Mesenchymal stem cell (in vitro differentiated cells and primary cell): ENCODE measurements at regions not wholly inside any gene's neighbourhood (a gene's known extent, or its start where the extent isn't known, plus 50 kb on each side); places are given as distances from the start of the nearest gene placed in this dataset.

ENCODE experiments used
- DNase-seq: peaks from one replicate; pipeline ENCODE4 v3.0.0-alpha.2; 2013
- H2AFZ ChIP-seq: one replicate; pipeline ENCODE4 v1.6.1; 2013; ENCODE audit warnings: low read depth, mild to moderate bottlenecking, control low read depth, inconsistent platforms, low read length, moderate library complexity
- H2AK5ac ChIP-seq: 2 replicates; pipeline ENCODE4 v1.6.1; 2013; ENCODE audit warnings: low read length, moderate library complexity, mild to moderate bottlenecking, inconsistent platforms; ENCODE audit not compliant: severe bottlenecking
- H2BK120ac ChIP-seq: one replicate; pipeline ENCODE4 v1.6.1; 2013; ENCODE audit warnings: low read depth, mild to moderate bottlenecking, inconsistent platforms, low read length, moderate library complexity
- H2BK12ac ChIP-seq, 2 experiments: one replicate each; pipeline ENCODE4 v1.6.1; 2013; ENCODE audit warnings: inconsistent platforms in 2 of 2, low read length in 2 of 2, mild to moderate bottlenecking in 2 of 2, moderate library complexity in 2 of 2, control low read depth in 1 of 2
- H2BK15ac ChIP-seq: one replicate; pipeline ENCODE4 v1.6.1; 2013; ENCODE audit warnings: mild to moderate bottlenecking, low read depth, inconsistent platforms; ENCODE audit not compliant: poor library complexity, severe bottlenecking
- H2BK5ac ChIP-seq: 2 replicates; pipeline ENCODE4 v1.6.1; 2013; ENCODE audit warnings: low read depth, mild to moderate bottlenecking, low read length, control low read depth, inconsistent platforms; ENCODE audit not compliant: poor library complexity, severe bottlenecking
- H3K14ac ChIP-seq, 2 experiments: one replicate each; pipeline ENCODE4 v1.6.1; 2013; ENCODE audit warnings: inconsistent platforms in 2 of 2, low read length in 2 of 2, control low read depth in 1 of 2, mild to moderate bottlenecking in 1 of 2, moderate library complexity in 1 of 2
- H3K18ac ChIP-seq, 2 experiments: one replicate each; pipeline ENCODE4 v1.6.1; 2013; ENCODE audit warnings: inconsistent platforms in 2 of 2, low read length in 2 of 2, control low read depth in 1 of 2, low read depth in 1 of 2, mild to moderate bottlenecking in 1 of 2
- H3K23ac ChIP-seq, 2 experiments: one replicate each; pipeline ENCODE4 v1.6.1; 2013; ENCODE audit warnings: inconsistent platforms in 2 of 2, low read length in 2 of 2, mild to moderate bottlenecking in 2 of 2, moderate library complexity in 2 of 2, control low read depth in 1 of 2
- H3K27ac ChIP-seq: 2 replicates; pipeline ENCODE4 v1.5.1; 2013; ENCODE audit warnings: mild to moderate bottlenecking, moderate library complexity, low read length, control low read depth, inconsistent platforms; ENCODE audit not compliant: poor library complexity, severe bottlenecking
- H3K27me3 ChIP-seq, 2 experiments: 2 replicates each; pipeline versions ENCODE4 v1.6.1 to v1.7.0; 2013; ENCODE audit warnings: low read length in 2 of 2, mild to moderate bottlenecking in 2 of 2, moderate library complexity in 2 of 2, control low read depth in 1 of 2, inconsistent platforms in 1 of 2; ENCODE audit not compliant: control insufficient read depth in 1 of 2, insufficient read depth in 1 of 2
- H3K36me3 ChIP-seq, 2 experiments: 2 replicates each; pipeline versions ENCODE4 v1.6.1 to v1.7.0; 2013; ENCODE audit warnings: low read length in 2 of 2, control low read depth in 1 of 2, inconsistent platforms in 1 of 2, low read depth in 1 of 2, mild to moderate bottlenecking in 1 of 2; ENCODE audit not compliant: insufficient read depth in 2 of 2, control insufficient read depth in 1 of 2
- H3K4ac ChIP-seq, 2 experiments: one replicate each; pipeline ENCODE4 v1.6.1; 2013; ENCODE audit warnings: inconsistent platforms in 2 of 2, low read length in 2 of 2, mild to moderate bottlenecking in 2 of 2, moderate library complexity in 2 of 2, control low read depth in 1 of 2, low read depth in 1 of 2
- H3K4me1 ChIP-seq: 2 replicates; pipeline ENCODE4 v1.6.1; 2013; ENCODE audit warnings: low read depth, low read length, control low read depth; ENCODE audit not compliant: control insufficient read depth, insufficient read depth
- H3K4me2 ChIP-seq: 2 replicates; pipeline ENCODE4 v1.6.1; 2013; ENCODE audit warnings: low read length, mild to moderate bottlenecking, inconsistent platforms; ENCODE audit not compliant: poor library complexity, severe bottlenecking
- H3K4me3 ChIP-seq, 2 experiments: 2 replicates each; pipeline versions ENCODE4 v1.5.1 to v1.7.0; 2013; ENCODE audit warnings: low read length in 2 of 2, mild to moderate bottlenecking in 2 of 2, control low read depth in 1 of 2, low read depth in 1 of 2; ENCODE audit not compliant: insufficient read depth in 1 of 2
- H3K79me1 ChIP-seq: replicated peaks from 2 replicates; pipeline ENCODE4 v1.6.1; 2013; ENCODE audit warnings: mild to moderate bottlenecking, control low read depth, low read length, inconsistent platforms; ENCODE audit not compliant: poor library complexity, severe bottlenecking
- H3K9ac ChIP-seq: 2 replicates; pipeline ENCODE4 v1.7.0; 2013; ENCODE audit warnings: mild to moderate bottlenecking, low read length, moderate library complexity
- H3K9me3 ChIP-seq: 2 replicates; pipeline ENCODE4 v1.7.0; 2013; ENCODE audit warnings: mild to moderate bottlenecking, low read length; ENCODE audit not compliant: control insufficient read depth
- H4K8ac ChIP-seq: one replicate; pipeline ENCODE4 v1.6.1; 2013; ENCODE audit warnings: inconsistent platforms, mild to moderate bottlenecking, low read length, moderate library complexity
- H4K91ac ChIP-seq: one replicate; pipeline ENCODE4 v1.6.1; 2013; ENCODE audit warnings: mild to moderate bottlenecking, low read length, inconsistent platforms
- WGBS: methylation state at CpG from one replicate; pipeline ENCODE4 v1.1.7; 2013; ENCODE audit warnings: mixed read lengths; 5-methylcytosine and 5-hydroxymethylcytosine counted together

DNA sequence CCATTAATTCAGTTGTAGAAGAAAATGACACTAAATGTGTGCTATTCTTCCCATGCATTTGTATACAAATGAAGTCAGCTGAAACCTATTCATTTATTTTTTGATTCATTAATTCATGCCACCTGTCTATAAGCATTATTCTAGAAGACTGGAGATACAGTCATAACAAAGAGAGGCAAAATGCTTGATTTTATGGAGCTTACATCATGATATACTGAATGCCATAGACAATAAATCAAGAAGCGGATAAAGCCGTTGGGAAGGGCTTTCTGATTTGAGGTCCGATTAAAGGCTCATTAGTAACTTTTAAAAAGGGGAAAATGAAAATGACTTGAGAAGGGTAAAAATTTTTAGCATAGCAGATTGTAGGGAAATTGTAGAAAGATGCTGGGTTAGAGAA is 494.9 kb downstream of the RERGL start:
- no peaks in the 10 kb centered on the region for H3K79me1 ChIP-seq
- no peak overlapping the region for H2BK15ac ChIP-seq
- no peak overlapping the region for H3K4me2 ChIP-seq
- H2AFZ ChIP-seq: no peak overlapping the region
- no peak overlapping the region for H3K27ac ChIP-seq
- no peak overlapping the region for H3K14ac ChIP-seq
- H3K36me3 ChIP-seq: no peaks in the 10 kb centered on the region
- no peaks in the 10 kb centered on the region for H3K9me3 ChIP-seq
- DNase-seq: no peak
- H2BK120ac ChIP-seq: no peak overlapping the region
- H4K91ac ChIP-seq: no peak overlapping the region
- no peak overlapping the region for H3K23ac ChIP-seq
- no peak overlapping the region for H2AK5ac ChIP-seq
- H3K9ac ChIP-seq: no peak overlapping the region
- no peak overlapping the region for H4K8ac ChIP-seq
- 94% methylated on average over 3 of the region's 3 CpGs for WGBS
- H3K4me3 ChIP-seq: no peak overlapping the region
- H3K4ac ChIP-seq: no peak overlapping the region
- no peaks in the 10 kb centered on the region for H3K4me1 ChIP-seq
- H2BK12ac ChIP-seq: no peak overlapping the region
- no peaks in the 10 kb centered on the region for H3K27me3 ChIP-seq
- no peak overlapping the region for H2BK5ac ChIP-seq
- no peak overlapping the region for H3K18ac ChIP-seq

DNA sequence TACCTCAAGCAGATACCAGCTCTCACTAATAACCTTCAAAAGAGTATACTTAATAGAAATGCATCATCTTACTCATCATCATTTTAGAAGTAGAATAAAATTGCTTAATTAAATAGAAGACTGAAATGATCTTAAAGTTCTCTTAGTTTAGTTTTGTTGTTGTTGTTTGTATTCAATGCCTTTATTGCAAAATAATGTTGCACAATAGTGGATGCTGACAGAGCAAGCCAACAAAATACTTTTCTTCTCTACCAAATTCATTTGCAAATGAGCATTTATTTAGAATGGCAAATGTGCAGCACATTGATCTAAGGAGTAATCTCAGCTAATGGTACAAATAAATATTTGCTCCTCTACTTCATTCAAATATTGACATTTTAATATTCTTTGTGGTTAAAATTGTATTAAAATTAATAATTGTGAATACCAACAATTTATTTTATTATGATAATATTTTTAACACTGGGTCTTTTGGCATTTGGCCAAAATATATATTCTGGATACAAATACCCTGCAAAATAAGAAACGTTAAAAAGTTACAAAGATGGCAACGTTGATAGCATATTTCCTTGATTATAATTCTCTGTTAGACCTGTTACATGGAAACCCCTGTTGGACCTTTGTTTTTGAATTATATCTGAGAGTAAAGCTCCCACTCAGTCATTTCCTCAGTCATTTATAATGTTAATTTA is 496.1 kb downstream of the RERGL start:
- H3K9ac ChIP-seq: no peak overlapping the region
- H3K4me2 ChIP-seq: no peak overlapping the region
- no peak overlapping the region for H2BK12ac ChIP-seq
- no peak overlapping the region for H2AFZ ChIP-seq
- H3K27ac ChIP-seq: no peak overlapping the region
- H2BK5ac ChIP-seq: no peak overlapping the region
- no peak overlapping the region for H2BK15ac ChIP-seq
- no peaks in the 10 kb centered on the region for H3K4me1 ChIP-seq
- no peak overlapping the region for H2AK5ac ChIP-seq
- H3K27me3 ChIP-seq: no peaks in the 10 kb centered on the region
- no peaks in the 10 kb centered on the region for H3K36me3 ChIP-seq
- no CpG with 5 or more reads among the region's 2 CpGs for WGBS
- no peak overlapping the region for H2BK120ac ChIP-seq
- H3K18ac ChIP-seq: no peak overlapping the region
- no peak for DNase-seq
- no peak overlapping the region for H4K91ac ChIP-seq
- no peak overlapping the region for H3K23ac ChIP-seq
- no peaks in the 10 kb centered on the region for H3K9me3 ChIP-seq
- no peak overlapping the region for H3K4me3 ChIP-seq
- H4K8ac ChIP-seq: no peak overlapping the region
- no peaks in the 10 kb centered on the region for H3K79me1 ChIP-seq
- no peak overlapping the region for H3K4ac ChIP-seq
- no peak overlapping the region for H3K14ac ChIP-seq

DNA sequence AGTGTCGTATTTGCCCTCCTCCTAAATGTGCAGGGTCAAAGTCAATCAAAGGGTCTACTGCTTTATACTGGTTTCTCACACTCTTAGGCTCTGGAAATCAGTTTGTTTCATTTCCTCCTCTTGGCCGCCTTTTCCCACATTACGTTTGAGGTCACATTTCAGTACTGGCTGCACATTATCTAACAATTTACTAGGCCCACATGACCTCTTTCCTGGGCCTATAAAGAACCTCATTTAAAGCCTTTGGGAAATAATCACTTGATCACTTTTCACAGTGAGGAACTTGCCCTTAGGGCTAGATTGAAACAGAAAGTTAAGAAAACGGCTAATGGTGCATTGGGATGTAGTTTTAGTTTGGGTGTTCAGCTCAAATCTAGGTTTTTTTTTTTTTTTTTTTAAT is 497.5 kb downstream of the RERGL start:
- Histone ChIP-seq H3K79me1 (no peaks in the 10 kb centered on the region), H2AK5ac (no peak overlapping the region), H4K8ac (no peak overlapping the region), H3K9ac (no peak overlapping the region), H3K4me3 (no peak overlapping the region), H3K9me3 (no peaks in the 10 kb centered on the region), H2BK120ac (no peak overlapping the region), H3K27ac (no peak overlapping the region), H3K4me2 (no peak overlapping the region), H2AFZ (no peak overlapping the region), H4K91ac (no peak overlapping the region), H3K23ac (no peak overlapping the region), H3K14ac (no peak overlapping the region), H2BK15ac (no peak overlapping the region), H2BK5ac (no peak overlapping the region), H3K27me3 (no peaks in the 10 kb centered on the region), H3K36me3 (no peaks in the 10 kb centered on the region), H3K4me1 (no peaks in the 10 kb centered on the region), H3K4ac (no peak overlapping the region), H3K18ac (no peak overlapping the region), H2BK12ac (no peak overlapping the region)
- WGBS: 83% methylated on average over 4 of the region's 4 CpGs
- no peak for DNase-seq

DNA sequence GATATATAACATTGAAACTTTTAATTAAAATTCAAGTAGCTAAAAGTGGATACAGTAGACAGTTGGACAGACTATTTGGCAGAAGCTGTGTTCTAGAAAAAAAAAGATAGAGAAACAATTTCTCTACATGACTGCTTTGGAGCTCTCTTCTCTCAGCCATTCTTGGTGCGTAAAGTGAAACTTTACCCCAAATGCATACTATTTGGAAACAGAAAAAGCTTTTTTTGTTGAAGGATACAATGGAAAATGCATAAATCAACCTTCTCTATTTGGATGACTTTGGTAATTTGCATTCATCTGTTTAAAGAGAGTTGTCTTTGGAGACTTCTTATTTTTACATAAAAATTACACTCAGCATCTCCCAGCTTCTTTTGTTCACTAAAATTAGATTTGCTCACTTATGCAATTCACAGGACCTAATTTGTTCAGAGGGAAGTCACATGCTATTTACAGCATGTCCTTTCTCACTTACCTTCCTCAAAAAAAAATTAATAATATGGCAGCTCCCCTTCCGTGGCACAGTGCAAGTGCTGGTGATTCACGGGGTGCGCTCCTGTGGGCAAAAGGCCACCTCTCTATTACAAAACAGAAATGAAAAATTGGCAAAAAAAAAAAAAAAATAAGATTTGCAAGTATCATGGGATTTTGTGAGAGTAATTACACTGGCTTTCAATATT is 498.9 kb downstream of the RERGL start:
- Histone ChIP-seq H2AFZ (no peak overlapping the region), H3K27ac (no peak overlapping the region)

More for the DNA sequence above, 498.9 kb downstream of the RERGL start:
- Histone ChIP-seq H4K91ac (no peak overlapping the region), H4K8ac (no peak overlapping the region), H3K4me1 (no peaks in the 10 kb centered on the region), H2AK5ac (no peak overlapping the region), H2BK5ac (no peak overlapping the region), H3K14ac (no peak overlapping the region), H2BK15ac (no peak overlapping the region), H3K4ac (no peak overlapping the region), H3K9ac (no peak overlapping the region), H3K27me3 (no peaks in the 10 kb centered on the region), H3K9me3 (no peaks in the 10 kb centered on the region), H3K79me1 (no peaks in the 10 kb centered on the region), H3K18ac (no peak overlapping the region), H3K4me3 (no peak overlapping the region), H3K36me3 (no peaks in the 10 kb centered on the region), H3K4me2 (no peak overlapping the region), H2BK12ac (no peak overlapping the region), H2BK120ac (no peak overlapping the region), H3K23ac (no peak overlapping the region)
- no CpG with 5 or more reads among the region's 4 CpGs for WGBS
- no peak for DNase-seq
